Erythroblast (primary cell): ENCODE measurements at regions not wholly inside any gene's neighbourhood (a gene's known extent, or its start where the extent isn't known, plus 50 kb on each side); places are given as distances from the start of the nearest gene placed in this dataset.

Experiments
- GATA1 ChIP-seq: IDR thresholded peaks from 2 replicates; pipeline ENCODE4 v1.6.1; 2011; ENCODE audit warnings: low read depth, mild to moderate bottlenecking, control low read depth, low read length, moderate library complexity
- POLR2A ChIP-seq: IDR thresholded peaks from 2 replicates; pipeline ENCODE4 v1.6.1; 2011; ENCODE audit warnings: mild to moderate bottlenecking, low read length

DNA sequence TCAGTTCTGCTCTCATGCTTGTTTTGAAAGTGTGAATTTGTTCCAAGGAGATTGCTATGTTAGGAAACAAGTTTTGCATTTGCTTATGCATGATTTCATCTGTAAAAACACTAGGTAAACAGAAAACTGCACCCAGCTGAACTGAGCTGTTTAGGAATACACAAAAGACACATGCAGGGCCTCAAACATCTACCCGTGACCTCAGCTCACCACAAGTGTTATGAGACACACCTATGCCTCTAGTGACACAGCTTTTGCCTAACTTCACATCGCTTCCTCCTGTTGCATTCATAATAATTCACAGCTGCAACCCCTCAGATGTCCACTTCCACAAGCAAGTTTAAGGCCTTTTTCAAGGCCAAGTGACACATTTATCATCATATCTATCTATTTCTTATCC lies 98.0 kb upstream of the SLC24A3 start:
- TF ChIP-seq POLR2A (no peak), GATA1 (no peak)
